IMR-90 (cell line): ENCODE measurements at regions not wholly inside any gene's neighbourhood (a gene's known extent, or its start where the extent isn't known, plus 50 kb on each side); places are given as distances from the start of the nearest gene placed in this dataset.

Source experiments
- ATAC-seq: fragments of 200-7000 bp; cut with Tn5 transposase; 2 replicates; pipeline ENCODE4 v1.9.1; 2020; ENCODE audit warnings: low read depth, mild to moderate bottlenecking, moderate library complexity
- BruUV-seq: library from RNA; stranded (reverse); fragments of 400-500 nt; replicated peaks from 2 replicates; lab custom pipeline; 2021; lab: Mats Ljungman, UMichigan
- CTCF ChIA-PET: fragments of 300-600 bp; formaldehyde crosslinking; extraction: SDS; loops from one replicate; lab custom pipeline; 2021; ENCODE audit warnings: antibody characterized with exemption; lab: Yijun Ruan, JAX
- POLR2A ChIA-PET: fragments of 300-600 bp; sonication (Branson Sonifier 250); formaldehyde crosslinking; loops from one replicate; lab custom pipeline; 2022; ENCODE audit warnings: antibody characterized with exemption; ENCODE audit not compliant: unreplicated experiment; lab: Charles Lee
- DNase-seq: peaks from one replicate; pipeline ENCODE4 v3.0.0; 2013
- H2AFZ ChIP-seq: replicated peaks from 2 replicates; pipeline ENCODE3; 2013; ENCODE audit warnings: low read length, mild to moderate bottlenecking; ENCODE audit not compliant: poor library complexity
- H2AK5ac ChIP-seq: 2 replicates; pipeline ENCODE4 v1.6.1; 2013; ENCODE audit warnings: low read depth, low read length, inconsistent platforms
- H2AK9ac ChIP-seq: replicated peaks from 2 replicates; pipeline ENCODE3; 2013; ENCODE audit warnings: mild to moderate bottlenecking, low read depth, low read length, moderate library complexity; ENCODE audit not compliant: poor library complexity
- H2BK120ac ChIP-seq: 2 replicates; pipeline ENCODE4 v1.6.1; 2013; ENCODE audit warnings: low read depth, low read length, inconsistent platforms
- H2BK15ac ChIP-seq: 3 replicates; pipeline ENCODE4 v1.6.1; 2013; ENCODE audit warnings: low read depth, low read length, inconsistent platforms
- H2BK20ac ChIP-seq: 2 replicates; pipeline ENCODE4 v1.6.1; 2013; ENCODE audit warnings: low read depth, mild to moderate bottlenecking, inconsistent platforms, low read length, moderate library complexity
- H2BK5ac ChIP-seq: 2 replicates; pipeline ENCODE4 v1.6.1; 2013; ENCODE audit warnings: mild to moderate bottlenecking, low read depth, low read length, inconsistent platforms; ENCODE audit not compliant: poor library complexity, severe bottlenecking
- H3K14ac ChIP-seq: replicated peaks from 2 replicates; pipeline ENCODE4 v1.6.1; 2013; ENCODE audit warnings: low read depth, low read length, inconsistent platforms
- H3K18ac ChIP-seq: 2 replicates; pipeline ENCODE4 v1.6.1; 2013; ENCODE audit warnings: low read depth, low read length, control low read depth
- H3K23ac ChIP-seq: 2 replicates; pipeline ENCODE4 v1.6.1; 2013; ENCODE audit warnings: low read depth, low read length, inconsistent platforms
- H3K27ac ChIP-seq: 2 replicates; pipeline ENCODE4 v1.5.1; 2013; ENCODE audit warnings: mild to moderate bottlenecking, control low read depth, low read length; ENCODE audit not compliant: insufficient read depth
- H3K27me3 ChIP-seq: 2 replicates; pipeline ENCODE4 v1.6.1; 2013; ENCODE audit warnings: low read length; ENCODE audit not compliant: control insufficient read depth, insufficient read depth
- H3K36me3 ChIP-seq: 2 replicates; pipeline ENCODE4 v1.6.1; 2013; ENCODE audit warnings: low read length, mixed read lengths; ENCODE audit not compliant: control insufficient read depth, insufficient read depth
- H3K4ac ChIP-seq: 2 replicates; pipeline ENCODE4 v1.6.1; 2013; ENCODE audit warnings: low read depth, low read length, inconsistent platforms
- H3K4me1 ChIP-seq: 2 replicates; pipeline ENCODE4 v1.6.1; 2013; ENCODE audit warnings: low read length, mixed read lengths; ENCODE audit not compliant: control insufficient read depth, insufficient read depth
- H3K4me2 ChIP-seq: 2 replicates; pipeline ENCODE4 v1.6.1; 2013; ENCODE audit warnings: low read depth, mild to moderate bottlenecking, control low read depth, low read length, moderate library complexity
- H3K4me3 ChIP-seq: 2 replicates; pipeline ENCODE4 v1.5.1; 2013; ENCODE audit warnings: low read depth, mild to moderate bottlenecking, control low read depth, low read length, moderate library complexity; ENCODE audit not compliant: insufficient read depth
- H3K56ac ChIP-seq: 2 replicates; pipeline ENCODE4 v1.6.1; 2013; ENCODE audit warnings: low read length, inconsistent platforms; ENCODE audit not compliant: insufficient read depth; ENCODE audit errors: extremely low read depth
- H3K79me1 ChIP-seq, 2 experiments: 2 replicates each; pipeline ENCODE4 v1.6.1; 2013; ENCODE audit warnings: low read length in 2 of 2, inconsistent platforms in 1 of 2, low read depth in 1 of 2
- H3K9ac ChIP-seq: 2 replicates; pipeline ENCODE4 v1.6.1; 2013; ENCODE audit warnings: low read depth, low read length, control low read depth
- H3K9me1 ChIP-seq: 2 replicates; pipeline ENCODE4 v1.6.1; 2013; ENCODE audit warnings: low read length, inconsistent platforms; ENCODE audit not compliant: insufficient read depth
- H3K9me3 ChIP-seq: 2 replicates; pipeline ENCODE4 v1.6.1; 2013; ENCODE audit warnings: low read length; ENCODE audit not compliant: control insufficient read depth, insufficient read depth
- H4K20me1 ChIP-seq: 2 replicates; pipeline ENCODE4 v1.6.1; 2013; ENCODE audit warnings: low read length, inconsistent platforms; ENCODE audit not compliant: insufficient read depth
- H4K5ac ChIP-seq: 2 replicates; pipeline ENCODE4 v1.6.1; 2013; ENCODE audit warnings: mild to moderate bottlenecking, low read depth, low read length, control low read depth
- H4K8ac ChIP-seq, 2 experiments: 2 replicates each; pipeline ENCODE4 v1.6.1; 2013; ENCODE audit warnings: low read depth in 2 of 2, low read length in 2 of 2, control low read depth in 1 of 2, inconsistent platforms in 1 of 2
- H4K91ac ChIP-seq: 2 replicates; pipeline ENCODE4 v1.6.1; 2013; ENCODE audit warnings: low read depth, low read length, inconsistent platforms; ENCODE audit not compliant: insufficient read depth
- MAZ ChIP-seq: IDR thresholded peaks from 2 replicates; pipeline ENCODE4 v1.6.1; 2012; ENCODE audit warnings: low read depth, mild to moderate bottlenecking, low read length, improper control_type of control experiment, moderate library complexity, borderline replicate concordance
- RAD21 ChIP-seq: IDR thresholded peaks from 2 replicates; pipeline ENCODE4 v1.6.1; 2012; ENCODE audit warnings: low read length, improper control_type of control experiment
- RFX5 ChIP-seq: IDR thresholded peaks from 2 replicates; pipeline ENCODE4 v1.8.0; 2012; ENCODE audit warnings: low read depth, mild to moderate bottlenecking, low read length, moderate library complexity
- SMC3 ChIP-seq: fragments of 150-350 bp; IDR thresholded peaks from 2 replicates; pipeline ENCODE4 v1.6.1; 2016; ENCODE audit warnings: low read depth, mild to moderate bottlenecking, antibody characterized with exemption, low read length, moderate library complexity
- WGBS, 2 experiments: methylation state at CpG; one replicate each; pipeline versions ENCODE4 v1.1.5 to v1.1.7; 2013; ENCODE audit warnings: missing lambda C conversion rate in 2 of 2; ENCODE audit not compliant: insufficient read length in 1 of 2; ENCODE audit errors: extremely low coverage in 2 of 2; 5-methylcytosine and 5-hydroxymethylcytosine counted together
- dilution Hi-C: fragments of 300-500 bp; cut with HindIII; formaldehyde crosslinking; loops from one replicate; pipeline ENCODE4 v1.14.3; 2018; ENCODE audit warnings: low sequenced_read_pairs; ENCODE audit not compliant: unreplicated experiment
- in situ Hi-C: fragments of 300-500 bp; cut with MboI; formaldehyde crosslinking; loops from 3 replicates; pipeline ENCODE4 v1.14.3; 2019; ENCODE audit warnings: low sequenced_read_pairs, inconsistent platforms, mixed read lengths
- intact Hi-C: fragments of 100-400 bp; cut with micrococcal nuclease; formaldehyde crosslinking; loops from 2 replicates; pipeline ENCODE4 v1.10.0; 2022
- TF ChIP-seq, protein P1 (sequence below): fragments of 150-350 bp; IDR thresholded peaks from 2 replicates; pipeline ENCODE4 v1.6.1; 2017; ENCODE audit warnings: mild to moderate bottlenecking, antibody characterized with exemption, low read length, low read depth

DNA sequence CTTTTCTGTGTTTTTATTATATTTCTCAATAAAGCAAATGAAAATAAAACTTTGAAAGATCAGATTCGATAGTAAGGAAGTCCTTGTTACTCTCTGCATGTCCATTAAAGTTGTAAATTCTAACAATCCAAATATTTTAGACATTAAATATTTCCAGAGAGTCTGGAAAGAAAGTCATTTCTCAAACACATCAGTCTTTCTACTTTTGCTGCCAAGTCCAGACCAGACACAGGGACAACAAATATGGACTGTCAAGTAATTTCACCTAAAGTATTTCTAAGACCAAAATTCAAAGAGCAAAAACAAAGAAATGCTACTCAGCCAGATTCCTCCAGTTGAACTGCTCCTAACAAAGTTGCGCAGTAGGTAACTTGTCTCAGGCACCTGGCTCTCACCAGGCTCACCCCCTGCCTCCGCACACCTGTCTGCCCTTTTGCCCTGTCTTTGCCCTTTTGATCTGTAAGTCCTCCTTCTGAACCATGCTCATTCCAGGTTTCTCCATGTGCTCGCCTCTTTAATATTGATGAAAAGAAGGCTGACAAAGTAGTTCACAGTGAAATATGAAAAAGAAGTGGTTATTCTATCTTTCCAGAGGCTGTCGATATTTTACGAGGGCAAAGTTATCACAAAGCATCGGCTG, 300.5 kb downstream of the C7orf25 start:
- Histone ChIP-seq H3K79me1 (no peaks in the 10 kb centered on the region), H3K14ac (no peak overlapping the region), H3K9me1 (no peaks in the 10 kb centered on the region), H2AK5ac (no peak overlapping the region), H3K9ac (no peak overlapping the region), H3K4me3 (no peak overlapping the region), H2AK9ac (no peak overlapping the region), H3K4me2 (no peak overlapping the region), H3K23ac (no peak overlapping the region), H4K5ac (no peak overlapping the region), H4K20me1 (no peaks in the 10 kb centered on the region), H3K9me3 (no peaks in the 10 kb centered on the region), H4K91ac (no peak overlapping the region), H2AFZ (no peak overlapping the region), H2BK120ac (no peak overlapping the region), H2BK5ac (no peak overlapping the region), H4K8ac (no peak overlapping the region), H2BK20ac (no peak overlapping the region), H2BK15ac (no peak overlapping the region), H3K56ac (no peak overlapping the region), H3K36me3 (no peaks in the 10 kb centered on the region), H3K4me1 (no peaks in the 10 kb centered on the region), H3K4ac (no peak overlapping the region), H3K27ac (no peak overlapping the region), H3K18ac (no peak overlapping the region), H3K27me3 (no peaks in the 10 kb centered on the region; the same call in 1 of the 2 replicates)
- ATAC-seq (no peak), DNase-seq (no peak)
- BruUV-seq: no TSS peak
- intact Hi-C loops (no loop called here), in situ Hi-C loops (no loop called here), dilution Hi-C loops (no loop called here)
- 80% methylated on average over 1 of the region's 7 CpGs; no CpG with 5 or more reads in 1 of the 2 experiments for WGBS, 2 experiments
- TF ChIP-seq SMC3 (no peak), RAD21 (no peak), RFX5 (no peak), MAZ (no peak)
- TF ChIP-seq, protein P1, sequence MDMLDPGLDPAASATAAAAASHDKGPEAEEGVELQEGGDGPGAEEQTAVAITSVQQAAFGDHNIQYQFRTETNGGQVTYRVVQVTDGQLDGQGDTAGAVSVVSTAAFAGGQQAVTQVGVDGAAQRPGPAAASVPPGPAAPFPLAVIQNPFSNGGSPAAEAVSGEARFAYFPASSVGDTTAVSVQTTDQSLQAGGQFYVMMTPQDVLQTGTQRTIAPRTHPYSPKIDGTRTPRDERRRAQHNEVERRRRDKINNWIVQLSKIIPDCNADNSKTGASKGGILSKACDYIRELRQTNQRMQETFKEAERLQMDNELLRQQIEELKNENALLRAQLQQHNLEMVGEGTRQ: no peak
- ChIA-PET POLR2A (no interaction called here), CTCF (no interaction called here)
